ENCODE measurements at regions not wholly inside any gene's neighbourhood (a gene's known extent, or its start where the extent isn't known, plus 50 kb on each side); places are given as distances from the start of the nearest gene placed in this dataset.

GRCh38 chr2:120855855-120856405, 120.3 kb downstream of the GLI2 start:
- TF ChIP-seq POLR2AphosphoS5 (IDR thresholded peaks at IDR 0.05; ENCODE audit: low read depth, low read length) (no peak), REST (IDR thresholded peaks at IDR 0.05; ENCODE audit: insufficient read depth in 1 of 2, low read depth in 2 of 2, low read length in 2 of 2) (no peak)
